HEK293 (cell line): ENCODE measurements at regions not wholly inside any gene's neighbourhood (a gene's known extent, or its start where the extent isn't known, plus 50 kb on each side); places are given as distances from the start of the nearest gene placed in this dataset.

Experiments used
- CTCF ChIP-seq: fragments of 450-650 bp; formaldehyde crosslinking; IDR thresholded peaks from 2 replicates; pipeline ENCODE4 v1.5.1; 2016; ENCODE audit warnings: missing biosample characterization, missing genetic modification characterization
- HOXA7 ChIP-seq: sonication (generic); formaldehyde crosslinking; IDR thresholded peaks from 2 replicates; pipeline ENCODE4 v1.8.1; 2022; ENCODE audit warnings: missing genetic modification reagents, borderline replicate concordance
- PRDM10 ChIP-seq: fragments of 450-650 bp; formaldehyde crosslinking; IDR thresholded peaks from 2 replicates; pipeline ENCODE4 v1.5.1; 2016; ENCODE audit warnings: missing biosample characterization, missing genetic modification characterization
- WT1 ChIP-seq: fragments of 450-650 bp; formaldehyde crosslinking; IDR thresholded peaks from 2 replicates; pipeline ENCODE4 v1.5.1; 2016; ENCODE audit warnings: missing biosample characterization, missing genetic modification characterization
- ZNF24 ChIP-seq: fragments of 450-650 bp; formaldehyde crosslinking; IDR thresholded peaks from 2 replicates; pipeline ENCODE4 v1.5.1; 2016; ENCODE audit warnings: missing biosample characterization, missing genetic modification characterization
- ZNF274 ChIP-seq, 2 experiments: fragments of 200-500 bp in 1 of 2; fragments of 450-650 bp in 1 of 2; sonication (Bioruptor generic) in 1 of 2; formaldehyde crosslinking in 1 of 2; IDR thresholded peaks; 2 replicates each; pipeline versions ENCODE4 v1.5.1 to v1.6.1; 2014 to 2016; ENCODE audit warnings: borderline replicate concordance in 1 of 2, inconsistent platforms in 1 of 2, low read length in 1 of 2, missing biosample characterization in 1 of 2, missing genetic modification characterization in 1 of 2
- ZNF391 ChIP-seq: fragments of 450-650 bp; formaldehyde crosslinking; IDR thresholded peaks from 2 replicates; pipeline ENCODE4 v1.5.1; 2016; ENCODE audit warnings: low read depth, missing biosample characterization, missing genetic modification characterization, borderline replicate concordance
- ZNF513 ChIP-seq: fragments of 450-650 bp; IDR thresholded peaks from 2 replicates; pipeline ENCODE4 v1.5.1; 2018; ENCODE audit warnings: missing biosample characterization, missing genetic modification characterization
- ZNF747 ChIP-seq: fragments of 450-650 bp; formaldehyde crosslinking; IDR thresholded peaks from 2 replicates; pipeline ENCODE4 v1.5.1; 2016; ENCODE audit warnings: missing biosample characterization, missing genetic modification characterization
- TF ChIP-seq, protein P1 (sequence below): fragments of 450-650 bp; formaldehyde crosslinking; IDR thresholded peaks from 2 replicates; pipeline ENCODE4 v1.5.1; 2016; ENCODE audit warnings: missing biosample characterization, missing genetic modification characterization

GRCh38 chr4:123300222-123301039 lies 96.2 kb upstream of the SPRY1 start:
- TF ChIP-seq CTCF (tag by site-specific recombination), result no peak
- TF ChIP-seq ZNF513, result no peak
- TF ChIP-seq ZNF24, result no peak
- no peak for TF ChIP-seq WT1
- TF ChIP-seq ZNF747 (tag by site-specific recombination), result no peak
- TF ChIP-seq HOXA7 (CRISPR knock-in tag), result no peak
- TF ChIP-seq PRDM10 (tag by site-specific recombination), result no peak
- TF ChIP-seq, protein P1, sequence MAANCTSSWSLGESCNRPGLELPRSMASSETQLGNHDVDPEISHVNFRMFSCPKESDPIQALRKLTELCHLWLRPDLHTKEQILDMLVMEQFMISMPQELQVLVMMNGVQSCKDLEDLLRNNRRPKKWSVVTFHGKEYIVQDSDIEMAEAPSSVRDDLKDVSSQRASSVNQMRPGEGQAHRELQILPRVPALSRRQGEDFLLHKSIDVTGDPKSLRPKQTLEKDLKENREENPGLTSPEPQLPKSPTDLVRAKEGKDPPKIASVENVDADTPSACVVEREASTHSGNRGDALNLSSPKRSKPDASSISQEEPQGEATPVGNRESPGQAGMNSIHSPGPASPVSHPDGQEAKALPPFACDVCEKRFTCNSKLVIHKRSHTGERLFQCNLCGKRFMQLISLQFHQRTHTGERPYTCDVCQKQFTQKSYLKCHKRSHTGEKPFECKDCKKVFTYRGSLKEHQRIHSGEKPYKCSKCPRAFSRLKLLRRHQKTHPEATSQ (tag by site-specific recombination), result no peak
- TF ChIP-seq ZNF391, result no peak
- TF ChIP-seq ZNF274 (IDR thresholded peaks at IDR 0.05; ENCODE audit: low read length), result no peak
- no peak for TF ChIP-seq ZNF274 (tag by site-specific recombination; IDR thresholded peaks at IDR 0.05; ENCODE audit: borderline replicate concordance)
